Activated T-cell treated with anti-CD3 and anti-CD28 coated beads for 48 hours (primary cell): ENCODE measurements at regions not wholly inside any gene's neighbourhood (a gene's known extent, or its start where the extent isn't known, plus 50 kb on each side); places are given as distances from the start of the nearest gene placed in this dataset.
A peak's percentile ranks its signal among the peaks of the same experiment; 100 is the strongest.
"Not testable (repeated sequence)": the region's sequence is repeated elsewhere in the genome, so short reads cannot be mapped to it uniquely, and the experiment has no call there.

ENCODE experiments used
- DNase-seq: peaks from one replicate; pipeline ENCODE4 v3.0.0-alpha.2; 2020; ENCODE audit warnings: low read depth

GRCh38 chr15:85264614-85265190 lies 115.7 kb upstream of the AKAP13 start:
- not testable (repeated sequence) for DNase-seq

- DNase-seq, result not testable (repeated sequence)
Measured at GRCh38 chr15:85267158-85267857, 113.1 kb upstream of the AKAP13 start.

GRCh38 chr15:85274315-85275050 lies 105.9 kb upstream of the AKAP13 start:
- no peak for DNase-seq

GRCh38 chr15:85276508-85276907 lies 103.9 kb upstream of the AKAP13 start:
- no peak for DNase-seq

- DNase-seq, result no peak
Measured at GRCh38 chr15:85276921-85277320, 103.5 kb upstream of the AKAP13 start.

- no peak for DNase-seq
Measured at GRCh38 chr15:85277847-85278370, 102.5 kb upstream of the AKAP13 start.

GRCh38 chr15:85280203-85280602 lies 100.2 kb upstream of the AKAP13 start:
- no peak for DNase-seq

GRCh38 chr15:85281293-85281882 lies 99.0 kb upstream of the AKAP13 start:
- no peak for DNase-seq

- no peak for DNase-seq
Measured at GRCh38 chr15:85282504-85283115, 97.8 kb upstream of the AKAP13 start.

GRCh38 chr15:85283815-85284214 lies 96.6 kb upstream of the AKAP13 start:
- DNase-seq, result not testable (repeated sequence)

- DNase-seq, result no peak
Measured at GRCh38 chr15:85284497-85284896, 95.9 kb upstream of the AKAP13 start.

GRCh38 chr15:85289677-85290365 lies 90.6 kb upstream of the AKAP13 start:
- DNase-seq, result no peak

- not testable (repeated sequence) for DNase-seq
Measured at GRCh38 chr15:85292583-85292982, 87.8 kb upstream of the AKAP13 start.

GRCh38 chr15:85296615-85297402 lies 83.6 kb upstream of the AKAP13 start:
- peak; percentile 45 for DNase-seq

GRCh38 chr15:85297537-85297936 lies 82.9 kb upstream of the AKAP13 start:
- no peak for DNase-seq

GRCh38 chr15:85298366-85298765 lies 82.0 kb upstream of the AKAP13 start:
- no peak for DNase-seq

GRCh38 chr15:85298941-85299340 lies 81.5 kb upstream of the AKAP13 start:
- DNase-seq, result no peak

GRCh38 chr15:85302271-85302670 lies 78.1 kb upstream of the AKAP13 start:
- DNase-seq, result no peak

- no peak for DNase-seq
Measured at GRCh38 chr15:85305050-85305449, 75.4 kb upstream of the AKAP13 start.

GRCh38 chr15:85306946-85307686 lies 73.3 kb upstream of the AKAP13 start:
- DNase-seq, result no peak
